Ishikawa (cell line): ENCODE measurements at regions not wholly inside any gene's neighbourhood (a gene's known extent, or its start where the extent isn't known, plus 50 kb on each side); places are given as distances from the start of the nearest gene placed in this dataset.

Source experiments
- CEBPB ChIP-seq: IDR thresholded peaks from 2 replicates; pipeline ENCODE4 v1.6.1; 2012
- CREB1 ChIP-seq: IDR thresholded peaks from 2 replicates; pipeline ENCODE4 v1.6.1; 2012; ENCODE audit warnings: low read depth
- EGR1 ChIP-seq: IDR thresholded peaks from 2 replicates; pipeline ENCODE4 v1.6.1; 2012
- EP300 ChIP-seq: IDR thresholded peaks from 2 replicates; pipeline ENCODE4 v1.6.1; 2012; ENCODE audit warnings: borderline replicate concordance
- FOXM1 ChIP-seq: IDR thresholded peaks from 2 replicates; pipeline ENCODE4 v1.6.1; 2012; ENCODE audit warnings: low read depth, borderline replicate concordance
- MAX ChIP-seq: IDR thresholded peaks from 2 replicates; pipeline ENCODE4 v1.6.1; 2012
- NFIC ChIP-seq: IDR thresholded peaks from 2 replicates; pipeline ENCODE4 v1.6.1; 2012
- RAD21 ChIP-seq: IDR thresholded peaks from 2 replicates; pipeline ENCODE4 v1.6.1; 2012; ENCODE audit warnings: low read depth
- REST ChIP-seq: IDR thresholded peaks from 2 replicates; pipeline ENCODE4 v1.6.1; 2012; ENCODE audit warnings: low read depth, mild to moderate bottlenecking
- TAF1 ChIP-seq: IDR thresholded peaks from 2 replicates; pipeline ENCODE4 v1.6.1; 2012; ENCODE audit warnings: low read depth, mild to moderate bottlenecking
- TCF12 ChIP-seq: IDR thresholded peaks from 2 replicates; pipeline ENCODE4 v1.6.1; 2012; ENCODE audit warnings: low read depth
- USF1 ChIP-seq: IDR thresholded peaks from 2 replicates; pipeline ENCODE4 v1.6.1; 2012
- YY1 ChIP-seq: IDR thresholded peaks from 2 replicates; pipeline ENCODE4 v1.6.1; 2012; ENCODE audit warnings: low read depth
- ZBTB7A ChIP-seq: IDR thresholded peaks from 2 replicates; pipeline ENCODE4 v1.6.1; 2012; ENCODE audit warnings: low read depth

- TF ChIP-seq RAD21 (no peak), EGR1 (no peak), USF1 (no peak), EP300 (no peak), MAX (no peak), FOXM1 (no peak), TAF1 (no peak), CREB1 (no peak), REST (no peak), YY1 (no peak), CEBPB (no peak), TCF12 (no peak), ZBTB7A (no peak), NFIC (no peak)
Measured at GRCh38 chr9:134494273-134494815, 147.3 kb upstream of the COL5A1 start.
